HG03095 (cell line): ENCODE measurements at regions not wholly inside any gene's neighbourhood (a gene's known extent, or its start where the extent isn't known, plus 50 kb on each side); places are given as distances from the start of the nearest gene placed in this dataset.

Source experiments
- ATAC-seq: cut with Tn5 transposase; IDR thresholded peaks from one replicate; pipeline ENCODE4 v1.9.1; 2021; ENCODE audit warnings: moderate library complexity; ENCODE audit not compliant: unreplicated experiment

- no peak for ATAC-seq
Measured at GRCh38 chr11:92423115-92424034, 198.8 kb downstream of the FAT3 start.

GRCh38 chr11:92424281-92424680 is 199.7 kb downstream of the FAT3 start:
- ATAC-seq = no peak

GRCh38 chr11:92425127-92425526 is 200.5 kb downstream of the FAT3 start:
- no peak for ATAC-seq

- ATAC-seq = no peak
Measured at GRCh38 chr11:92432515-92432914, 207.9 kb downstream of the FAT3 start.

- no peak for ATAC-seq
Measured at GRCh38 chr11:92436034-92436920, 211.7 kb downstream of the FAT3 start.

- ATAC-seq = no peak
Measured at GRCh38 chr11:92439133-92439532, 214.5 kb downstream of the FAT3 start.

- ATAC-seq = no peak
Measured at GRCh38 chr11:92440701-92441442, 216.3 kb downstream of the FAT3 start.

GRCh38 chr11:92441443-92441726 is 216.8 kb downstream of the FAT3 start:
- ATAC-seq = no peak

GRCh38 chr11:92443199-92443598 is 218.6 kb downstream of the FAT3 start:
- no peak for ATAC-seq

GRCh38 chr11:92447586-92447985 is 223.0 kb downstream of the FAT3 start:
- ATAC-seq = no peak

- no peak for ATAC-seq
Measured at GRCh38 chr11:92449222-92449621, 224.6 kb downstream of the FAT3 start.

- no peak for ATAC-seq
Measured at GRCh38 chr11:92449780-92450179, 225.2 kb downstream of the FAT3 start.

GRCh38 chr11:92451063-92451462 is 226.4 kb downstream of the FAT3 start:
- no peak for ATAC-seq

GRCh38 chr11:92453055-92453454 is 228.4 kb downstream of the FAT3 start:
- peak; percentile 63 for ATAC-seq

GRCh38 chr11:92455210-92455790 is 230.7 kb downstream of the FAT3 start:
- no peak for ATAC-seq

GRCh38 chr11:92457250-92457649 is 232.6 kb downstream of the FAT3 start:
- ATAC-seq = no peak

GRCh38 chr11:92458486-92458885 is 233.9 kb downstream of the FAT3 start:
- ATAC-seq = no peak

- no peak for ATAC-seq
Measured at GRCh38 chr11:92460213-92460612, 235.6 kb downstream of the FAT3 start.

GRCh38 chr11:92461447-92461846 is 236.8 kb downstream of the FAT3 start:
- ATAC-seq = no peak

GRCh38 chr11:92462821-92463220 is 238.2 kb downstream of the FAT3 start:
- ATAC-seq = no peak

- no peak for ATAC-seq
Measured at GRCh38 chr11:92464822-92465221, 240.2 kb downstream of the FAT3 start.
